ENCODE measurements at regions not wholly inside any gene's neighbourhood (a gene's known extent, or its start where the extent isn't known, plus 50 kb on each side); places are given as distances from the start of the nearest gene placed in this dataset.
A peak's percentile ranks its signal among the peaks of the same experiment; 100 is the strongest.
"Not testable (repeated sequence)": the region's sequence is repeated elsewhere in the genome, so short reads cannot be mapped to it uniquely, and the experiment has no call there.

- peak; percentile 67 for TF ChIP-seq CTCF (IDR thresholded peaks at IDR 0.05; ENCODE audit: poor library complexity)
- TF ChIP-seq EZH2 (IDR thresholded peaks at IDR 0.05; ENCODE audit: borderline replicate concordance), result not testable (repeated sequence)
Measured at GRCh38 chr7:32765649-32766251, 125.8 kb downstream of the KBTBD2 start.

All from hepatocyte (in vitro differentiated cells).